OCI-LY7 (cell line): ENCODE measurements at regions not wholly inside any gene's neighbourhood (a gene's known extent, or its start where the extent isn't known, plus 50 kb on each side); places are given as distances from the start of the nearest gene placed in this dataset.

Experiments used
- BruUV-seq: library from RNA; stranded (reverse); fragments of 400-500 nt; replicated peaks from 2 replicates; lab custom pipeline; 2021; lab: Mats Ljungman, UMichigan
- CTCF ChIA-PET: fragments of 300-600 bp; sonication (Branson Sonifier 250); formaldehyde crosslinking; loops from one replicate; lab custom pipeline; 2022; ENCODE audit warnings: antibody characterized with exemption; ENCODE audit not compliant: unreplicated experiment; lab: Charles Lee
- POLR2A ChIA-PET: fragments of 300-600 bp; sonication (Branson Sonifier 250); formaldehyde crosslinking; loops from one replicate; lab custom pipeline; 2022; ENCODE audit warnings: antibody characterized with exemption; lab: Charles Lee
- DNase-seq: peaks from one replicate; pipeline ENCODE4 v3.0.0-alpha.2; 2015; ENCODE audit warnings: low spot score
- H2AFZ ChIP-seq: fragments of 200-600 bp; sonication (generic), shearing (Covaris generic); 2 replicates; pipeline ENCODE4 v1.6.1; 2014; ENCODE audit warnings: mild to moderate bottlenecking, antibody characterized with exemption, low read length, moderate library complexity
- H3K27ac ChIP-seq: fragments of 200-600 bp; sonication (generic); 2 replicates; pipeline ENCODE4 v1.5.1; 2014; ENCODE audit warnings: mixed run types, low read depth, mild to moderate bottlenecking, moderate library complexity, low read length, inconsistent platforms; ENCODE audit not compliant: poor library complexity, severe bottlenecking
- H3K36me3 ChIP-seq: fragments of 200-600 bp; sonication (generic); 2 replicates; pipeline ENCODE4 v1.6.1; 2014; ENCODE audit warnings: mild to moderate bottlenecking, antibody characterized with exemption, low read length, moderate library complexity, mixed read lengths; ENCODE audit not compliant: insufficient read depth
- H3K4me1 ChIP-seq: fragments of 200-600 bp; sonication (generic); 2 replicates; pipeline ENCODE4 v1.5.1; 2014; ENCODE audit warnings: mild to moderate bottlenecking, low read length; ENCODE audit not compliant: insufficient read depth, poor library complexity, severe bottlenecking
- H3K4me2 ChIP-seq: fragments of 200-600 bp; sonication (generic); 2 replicates; pipeline ENCODE4 v1.6.1; 2014; ENCODE audit warnings: mild to moderate bottlenecking, low read length
- H3K4me3 ChIP-seq: fragments of 200-600 bp; sonication (generic); 2 replicates; pipeline ENCODE4 v1.5.1; 2014; ENCODE audit warnings: mild to moderate bottlenecking, low read depth, low read length; ENCODE audit not compliant: poor library complexity, severe bottlenecking
- H3K79me2 ChIP-seq: fragments of 200-600 bp; sonication (generic); 2 replicates; pipeline ENCODE4 v1.6.1; 2016; ENCODE audit warnings: low read depth, mild to moderate bottlenecking, low read length, moderate library complexity, mixed read lengths; ENCODE audit not compliant: insufficient read depth
- H3K9me2 ChIP-seq: fragments of 200-600 bp; sonication (generic); 2 replicates; pipeline ENCODE4 v1.6.1; 2016; ENCODE audit warnings: mild to moderate bottlenecking, low read length, mixed read lengths; ENCODE audit not compliant: insufficient read depth
- H3K9me3 ChIP-seq: fragments of 200-600 bp; sonication (generic); 2 replicates; pipeline ENCODE4 v1.6.1; 2014; ENCODE audit warnings: mild to moderate bottlenecking, mixed run types, low read length, mixed read lengths
- H4K20me1 ChIP-seq: fragments of 200-600 bp; sonication (generic); 2 replicates; pipeline ENCODE4 v1.6.1; 2014; ENCODE audit warnings: mild to moderate bottlenecking, antibody characterized with exemption, low read length, moderate library complexity, mixed read lengths; ENCODE audit not compliant: insufficient read depth
- EZH2phosphoT487 ChIP-seq: fragments of 200-600 bp; sonication (generic); IDR thresholded peaks from 2 replicates; pipeline ENCODE4 v1.6.1; 2018; ENCODE audit warnings: low read depth, borderline replicate concordance, mild to moderate bottlenecking, mixed run types, antibody characterized with exemption, low read length, moderate library complexity, mixed read lengths
- intact Hi-C: fragments of 100-400 bp; cut with micrococcal nuclease; formaldehyde crosslinking; loops from one replicate; pipeline ENCODE4 v1.10.0; 2022; ENCODE audit not compliant: unreplicated experiment
- TF ChIP-seq, protein P1 (sequence below): fragments of 200-600 bp; sonication (generic); conservative IDR thresholded peaks from 2 replicates; pipeline ENCODE4 v1.5.1; 2014; ENCODE audit warnings: mild to moderate bottlenecking, antibody characterized with exemption, low read length, moderate library complexity, mixed read lengths

GRCh38 chrX:19283597-19284339, 60.0 kb upstream of the PDHA1 start:
- Histone ChIP-seq H2AFZ (no peak overlapping the region), H3K9me3 (no peaks in the 10 kb centered on the region), H3K79me2 (no peaks in the 10 kb centered on the region), H4K20me1 (no peaks in the 10 kb centered on the region), H3K4me1 (no peaks in the 10 kb centered on the region), H3K27ac (no peak overlapping the region), H3K36me3 (no peaks in the 10 kb centered on the region), H3K9me2 (no peaks in the 10 kb centered on the region), H3K4me2 (no peak overlapping the region), H3K4me3 (no peak overlapping the region)
- TF ChIP-seq EZH2phosphoT487, result no peak
- TF ChIP-seq, protein P1, sequence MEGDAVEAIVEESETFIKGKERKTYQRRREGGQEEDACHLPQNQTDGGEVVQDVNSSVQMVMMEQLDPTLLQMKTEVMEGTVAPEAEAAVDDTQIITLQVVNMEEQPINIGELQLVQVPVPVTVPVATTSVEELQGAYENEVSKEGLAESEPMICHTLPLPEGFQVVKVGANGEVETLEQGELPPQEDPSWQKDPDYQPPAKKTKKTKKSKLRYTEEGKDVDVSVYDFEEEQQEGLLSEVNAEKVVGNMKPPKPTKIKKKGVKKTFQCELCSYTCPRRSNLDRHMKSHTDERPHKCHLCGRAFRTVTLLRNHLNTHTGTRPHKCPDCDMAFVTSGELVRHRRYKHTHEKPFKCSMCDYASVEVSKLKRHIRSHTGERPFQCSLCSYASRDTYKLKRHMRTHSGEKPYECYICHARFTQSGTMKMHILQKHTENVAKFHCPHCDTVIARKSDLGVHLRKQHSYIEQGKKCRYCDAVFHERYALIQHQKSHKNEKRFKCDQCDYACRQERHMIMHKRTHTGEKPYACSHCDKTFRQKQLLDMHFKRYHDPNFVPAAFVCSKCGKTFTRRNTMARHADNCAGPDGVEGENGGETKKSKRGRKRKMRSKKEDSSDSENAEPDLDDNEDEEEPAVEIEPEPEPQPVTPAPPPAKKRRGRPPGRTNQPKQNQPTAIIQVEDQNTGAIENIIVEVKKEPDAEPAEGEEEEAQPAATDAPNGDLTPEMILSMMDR, result no peak
- no TSS peak for BruUV-seq
- ChIA-PET POLR2A (no interaction called here), CTCF (no interaction called here)
- intact Hi-C loops, result no loop called here
- DNase-seq, result no peak

GRCh38 chrX:19285857-19286256, 57.9 kb upstream of the PDHA1 start:
- BruUV-seq, result no TSS peak
- intact Hi-C loops, result no loop called here
- no peak for TF ChIP-seq EZH2phosphoT487
- TF ChIP-seq, protein P1, result no peak

GRCh38 chrX:19291086-19291485, 52.6 kb upstream of the PDHA1 start:
- no peaks in the 10 kb centered on the region for H3K79me2 ChIP-seq
- BruUV-seq, result no TSS peak
- H4K20me1 ChIP-seq, result no peaks in the 10 kb centered on the region
- ChIA-PET POLR2A (no interaction called here), CTCF (no interaction called here)
- H2AFZ ChIP-seq, result no peak overlapping the region
- H3K27ac ChIP-seq, result no peak overlapping the region
- no peaks in the 10 kb centered on the region for H3K4me1 ChIP-seq
- no peak overlapping the region for H3K4me2 ChIP-seq
- no peaks in the 10 kb centered on the region for H3K9me3 ChIP-seq
- intact Hi-C loops, result no loop called here
- no peak for DNase-seq
- H3K4me3 ChIP-seq, result no peak overlapping the region
- TF ChIP-seq, protein P1, result no peak
- no peak for TF ChIP-seq EZH2phosphoT487
- no peaks in the 10 kb centered on the region for H3K36me3 ChIP-seq
- no peaks in the 10 kb centered on the region for H3K9me2 ChIP-seq

More at GRCh38 chrX:19285857-19286256, 57.9 kb upstream of the PDHA1 start:
- H4K20me1 ChIP-seq, result no peaks in the 10 kb centered on the region
- no peaks in the 10 kb centered on the region for H3K9me2 ChIP-seq
- ChIA-PET POLR2A (no interaction called here), CTCF (no interaction called here)
- H3K4me2 ChIP-seq, result no peak overlapping the region
- H3K27ac ChIP-seq, result no peak overlapping the region
- no peaks in the 10 kb centered on the region for H3K36me3 ChIP-seq
- H3K9me3 ChIP-seq, result no peaks in the 10 kb centered on the region
- H3K79me2 ChIP-seq, result no peaks in the 10 kb centered on the region
- H3K4me3 ChIP-seq, result no peak overlapping the region
- no peaks in the 10 kb centered on the region for H3K4me1 ChIP-seq
- no peak overlapping the region for H2AFZ ChIP-seq
- DNase-seq, result no peak
